ENCODE measurements at regions not wholly inside any gene's neighbourhood (a gene's known extent, or its start where the extent isn't known, plus 50 kb on each side); places are given as distances from the start of the nearest gene placed in this dataset.

DNA sequence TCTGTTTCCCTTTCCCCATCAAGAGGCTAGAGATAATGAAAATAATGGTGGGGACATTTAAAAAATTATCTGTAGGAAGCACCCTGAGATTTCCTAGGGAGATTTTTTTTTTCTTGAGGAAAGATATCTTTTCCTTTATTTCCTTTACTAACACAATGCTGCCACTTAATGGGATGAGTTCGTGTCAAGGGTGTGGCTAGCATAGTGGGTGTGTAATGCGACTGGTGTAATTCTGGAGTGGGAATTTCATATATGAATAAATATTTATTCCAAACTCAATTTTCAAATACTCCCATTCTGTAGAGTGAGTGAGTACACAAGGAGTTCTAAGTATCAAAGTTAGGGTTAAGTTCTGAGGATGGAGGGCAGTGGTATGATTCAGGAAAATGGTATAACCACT lies 66.1 kb upstream of the GALNT15 start:
- no peak for DNase-seq (ENCODE audit: low read depth, low spot score)

DNA sequence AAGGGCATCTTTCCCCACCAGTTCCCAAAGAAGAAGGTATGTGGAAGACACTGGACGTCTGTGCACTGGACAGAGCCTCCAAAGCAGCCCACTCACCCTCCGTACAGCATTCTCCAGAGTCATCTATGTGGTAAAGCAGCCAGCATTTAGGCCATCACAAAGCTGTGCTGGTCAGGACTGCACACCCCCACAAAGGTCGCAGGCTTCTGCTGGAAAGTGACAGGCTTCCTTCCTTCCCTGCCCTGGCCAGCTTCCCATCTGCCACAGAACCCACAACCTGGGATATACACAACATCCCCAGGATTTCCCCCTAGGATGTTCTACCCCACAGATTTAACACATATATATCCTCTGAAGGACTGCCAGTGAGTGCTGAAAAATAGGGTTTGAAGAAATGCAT lies 64.6 kb upstream of the GALNT15 start:
- no peak for DNase-seq (ENCODE audit: low read depth, low spot score)

DNA sequence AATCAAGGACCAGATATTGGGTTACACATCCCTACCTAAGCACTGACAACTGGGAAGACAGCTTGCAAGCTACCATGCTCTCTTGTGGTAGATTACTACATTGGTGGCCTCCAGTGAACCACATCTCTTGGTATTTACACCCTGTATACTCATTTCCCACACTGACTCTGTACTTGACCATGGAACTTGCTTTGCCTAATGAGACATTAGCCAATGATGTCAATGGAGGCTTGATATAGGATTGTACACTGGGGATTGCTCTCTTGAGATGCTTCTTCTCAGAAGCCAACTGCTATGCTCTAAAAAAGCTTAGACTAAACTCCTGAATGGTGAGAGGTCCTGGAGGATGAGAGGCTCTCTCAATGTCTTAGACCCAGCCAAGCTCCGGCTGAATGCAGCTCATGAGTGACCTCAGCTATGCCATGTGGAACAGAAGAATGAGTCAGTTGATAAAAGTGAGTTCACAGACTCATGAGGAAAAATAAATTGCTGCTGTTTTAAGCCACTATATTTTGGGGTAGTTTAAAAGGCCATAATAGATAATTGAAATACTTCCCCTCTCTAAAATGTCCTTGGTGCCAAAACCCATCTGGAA lies 61.5 kb upstream of the GALNT15 start:
- no peak for DNase-seq (ENCODE audit: low read depth, low spot score)

DNA sequence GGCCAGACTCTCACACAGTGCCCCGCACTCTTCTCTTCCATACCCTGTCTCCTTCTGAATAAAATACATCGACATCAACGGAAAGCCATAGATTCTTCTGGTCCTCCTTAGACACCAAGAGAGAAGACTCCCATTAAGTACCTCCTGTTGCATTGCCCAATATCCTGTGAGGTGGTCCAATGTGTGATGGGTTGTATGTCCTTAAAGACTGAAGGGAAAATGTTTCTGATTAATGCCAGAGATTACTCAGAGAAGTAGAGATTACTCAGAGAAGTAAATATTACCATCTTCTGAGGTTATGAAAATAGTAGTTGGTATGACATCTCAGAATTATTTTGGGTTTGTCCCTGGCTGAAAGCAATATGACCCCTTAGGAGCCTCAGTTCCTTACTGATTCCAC lies 60.8 kb upstream of the GALNT15 start:
- DNase-seq (ENCODE audit: low read depth, low spot score) = no peak

DNA sequence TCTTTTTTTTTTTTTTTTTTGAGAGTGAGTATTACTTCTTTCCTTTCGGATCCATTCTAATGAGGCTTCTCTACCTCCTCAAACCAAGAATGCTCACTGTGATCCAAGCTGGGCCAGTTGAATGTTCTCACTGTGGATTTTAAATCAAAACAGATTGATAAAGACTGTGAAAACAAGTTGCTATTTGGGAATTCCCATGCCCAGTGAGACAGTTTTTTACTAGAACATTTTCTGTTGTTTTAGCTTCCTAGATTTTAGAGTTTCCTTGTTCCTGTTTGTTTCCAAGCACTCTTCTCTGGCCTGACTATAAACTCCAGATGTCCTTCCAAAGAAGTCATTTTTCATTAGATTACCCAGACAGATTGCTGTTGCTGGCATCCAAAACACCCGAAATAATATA lies 60.1 kb upstream of the GALNT15 start:
- no peak for DNase-seq (ENCODE audit: low read depth, low spot score)

DNA sequence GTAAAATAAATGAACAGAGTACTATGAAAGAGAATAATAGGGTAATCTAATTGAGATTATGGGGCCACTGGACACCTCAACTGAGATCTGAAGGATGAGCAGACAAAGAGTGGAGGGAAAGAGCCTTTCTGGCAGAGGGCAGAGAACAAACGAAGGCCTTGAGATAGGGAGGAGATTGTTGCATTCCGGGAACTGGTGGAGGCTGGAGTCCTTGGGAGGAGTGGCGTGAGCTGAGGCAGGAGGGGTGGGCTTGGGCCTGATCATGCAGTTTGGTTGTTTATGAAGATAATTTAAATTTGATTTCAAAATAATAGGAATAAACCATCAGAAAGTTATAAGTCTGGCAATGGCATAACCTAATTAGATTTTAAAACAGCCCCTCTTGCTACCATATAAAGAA lies 59.5 kb upstream of the GALNT15 start:
- DNase-seq (ENCODE audit: low read depth, low spot score) = no peak

DNA sequence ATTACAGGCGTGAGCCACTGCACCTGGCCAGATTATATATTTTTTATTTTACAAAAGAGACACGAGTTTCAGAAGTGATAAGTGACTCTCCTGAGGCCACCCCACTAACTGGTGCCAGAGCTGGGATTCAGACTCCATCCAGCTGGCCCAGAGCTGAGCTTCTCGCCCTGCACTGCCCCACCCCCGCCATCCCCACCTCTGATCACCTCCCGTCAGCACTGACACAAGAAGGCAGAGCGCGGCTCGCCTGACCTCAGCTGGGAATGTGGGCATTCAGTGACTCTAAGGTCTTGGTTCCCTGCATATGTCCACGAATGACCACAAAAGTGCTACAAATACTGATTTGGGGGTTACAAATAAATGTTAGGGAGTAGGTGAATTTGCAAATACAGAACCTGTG lies 56.1 kb upstream of the GALNT15 start:
- DNase-seq (ENCODE audit: low read depth, low spot score) = no peak

DNA sequence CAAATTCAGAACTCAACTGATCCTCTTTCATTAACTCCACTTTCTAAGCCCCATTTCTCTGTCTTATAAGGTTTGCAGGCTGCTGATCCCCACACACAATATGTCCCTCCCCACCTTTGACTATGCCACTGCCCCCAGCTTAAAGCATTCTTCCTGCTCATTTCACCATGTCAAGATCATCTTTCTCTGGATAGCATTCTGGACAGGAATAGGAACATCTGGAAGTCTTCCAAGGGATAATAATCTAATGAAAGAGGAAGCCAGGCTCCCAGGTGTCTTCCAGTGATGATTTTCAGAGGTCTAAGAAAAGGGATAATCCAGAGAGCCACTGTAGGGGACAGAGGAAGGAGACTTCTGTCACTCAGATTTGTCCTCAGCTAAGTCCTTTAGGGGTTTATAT lies 54.6 kb upstream of the GALNT15 start:
- DNase-seq (ENCODE audit: low read depth, low spot score) = no peak

DNA sequence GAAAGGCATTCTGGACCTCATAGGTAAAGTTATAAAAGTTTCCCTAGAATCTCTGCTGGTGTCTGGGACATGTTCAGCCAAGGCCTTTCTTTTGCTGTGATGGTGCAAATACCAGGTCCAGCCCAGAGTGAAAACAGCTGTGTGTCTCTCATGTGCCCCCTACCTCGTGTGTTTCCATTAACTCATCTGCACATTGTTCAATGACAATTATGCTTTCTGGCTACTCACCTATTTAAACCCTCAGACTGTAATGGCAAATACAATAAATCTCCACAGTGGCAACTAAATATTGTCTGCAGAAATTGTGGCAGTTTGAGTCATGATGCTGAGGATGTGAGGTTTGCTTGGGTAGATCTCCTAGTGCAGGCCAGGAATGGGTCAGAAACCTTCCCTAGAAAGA lies 53.1 kb upstream of the GALNT15 start:
- no peak for DNase-seq (ENCODE audit: low read depth, low spot score)

DNA sequence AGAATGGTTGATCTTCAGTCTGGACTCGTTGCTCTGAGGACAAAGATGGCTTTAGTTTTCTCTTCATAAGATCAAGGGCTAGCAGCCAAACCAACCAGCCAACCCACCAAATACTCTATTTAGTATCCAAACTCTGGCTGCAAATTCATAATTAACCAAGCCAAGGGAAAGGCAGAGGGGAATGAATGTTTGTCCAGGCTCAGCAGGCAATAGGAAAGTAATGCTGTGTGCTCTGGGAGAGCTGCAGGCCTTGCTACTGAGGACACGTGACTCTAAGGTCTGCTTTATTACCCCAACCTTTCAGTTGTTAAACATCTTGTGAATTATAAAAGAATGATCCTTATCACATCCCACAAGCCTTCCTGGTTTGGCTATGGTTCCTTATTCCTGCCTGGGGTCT lies 52.3 kb upstream of the GALNT15 start:
- no peak for DNase-seq (ENCODE audit: low read depth, low spot score)

DNA sequence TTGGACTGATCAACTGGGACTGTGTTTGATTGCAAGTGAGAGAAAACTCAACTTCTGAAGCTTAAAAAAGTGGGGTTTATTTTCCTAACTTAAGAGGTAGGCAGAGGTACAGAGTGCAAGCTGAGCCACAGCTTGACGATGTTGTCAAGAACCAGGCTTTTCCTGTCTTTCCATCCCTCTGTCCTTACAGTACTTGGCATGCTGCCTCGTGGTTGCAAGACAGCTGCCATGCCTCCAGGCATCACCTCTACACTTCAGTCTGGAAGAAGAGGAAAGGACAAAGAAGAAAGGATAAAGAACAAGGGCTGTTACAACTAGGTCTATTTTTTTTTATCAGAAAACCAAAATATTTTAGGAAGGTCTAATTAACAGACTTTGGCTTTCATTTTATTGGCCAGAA lies 51.8 kb upstream of the GALNT15 start:
- DNase-seq (ENCODE audit: low read depth, low spot score) = no peak

DNA sequence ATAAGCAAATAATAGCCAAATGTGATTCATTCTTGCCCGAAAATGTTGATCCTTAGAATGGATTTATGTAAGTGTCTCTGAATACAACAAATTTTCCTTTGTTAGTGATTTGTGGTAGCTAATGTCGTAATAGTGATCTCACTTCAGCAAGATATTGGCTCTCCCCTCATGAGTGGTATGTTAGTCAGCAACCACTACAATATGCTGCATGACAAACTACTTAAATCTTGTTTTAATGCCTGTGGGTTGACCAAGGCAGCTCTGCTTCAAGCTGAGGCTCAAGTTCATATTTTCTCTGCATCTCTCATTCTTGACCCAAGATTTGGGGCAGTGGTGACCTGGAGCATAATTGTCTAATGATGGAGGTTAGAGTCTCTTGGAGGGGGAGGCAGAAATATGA lies 49.8 kb upstream of the GALNT15 start:
- DNase-seq (ENCODE audit: low read depth, low spot score) = no peak
